HL-60 (cell line): ENCODE measurements at regions not wholly inside any gene's neighbourhood (a gene's known extent, or its start where the extent isn't known, plus 50 kb on each side); places are given as distances from the start of the nearest gene placed in this dataset.

Experiments
- DNase-seq, 2 experiments: peaks; one replicate each; pipeline ENCODE4 v3.0.0-alpha.2; 2010 to 2020; ENCODE audit warnings: low read depth in 1 of 2, low spot score in 1 of 2
- H3K27ac ChIP-seq: fragments of 250-450 bp; sonication (Bioruptor Pico); replicated peaks from 2 replicates; pipeline ENCODE4 v1.5.1; 2020; ENCODE audit warnings: mild to moderate bottlenecking, moderate library complexity
- H3K27me3 ChIP-seq: fragments of 250-450 bp; sonication (Bioruptor Pico); 2 replicates; pipeline ENCODE4 v1.5.1; 2021; ENCODE audit warnings: mild to moderate bottlenecking, moderate library complexity; ENCODE audit not compliant: insufficient read depth, poor library complexity, severe bottlenecking
- H3K4me3 ChIP-seq: replicated peaks from 2 replicates; pipeline ENCODE4 v1.5.1; 2011; ENCODE audit warnings: mild to moderate bottlenecking, control low read depth, low read length; ENCODE audit not compliant: insufficient read depth
- CTCF ChIP-seq: IDR thresholded peaks from one replicate; pipeline ENCODE4 v1.5.1; 2011; ENCODE audit warnings: low read length, control low read depth, inconsistent platforms; ENCODE audit not compliant: insufficient read depth
- GABPA ChIP-seq: IDR thresholded peaks from 2 replicates; pipeline ENCODE4 v1.6.1; 2012; ENCODE audit warnings: low read depth
- POLR2AphosphoS5 ChIP-seq: IDR thresholded peaks from 2 replicates; pipeline ENCODE4 v1.6.1; 2012; ENCODE audit warnings: low read depth
- REST ChIP-seq: IDR thresholded peaks from 2 replicates; pipeline ENCODE4 v1.6.1; 2012; ENCODE audit warnings: low read depth; ENCODE audit not compliant: insufficient replicate concordance
- SPI1 ChIP-seq: IDR thresholded peaks from 2 replicates; pipeline ENCODE4 v1.6.1; 2012; ENCODE audit warnings: low read depth, mild to moderate bottlenecking, borderline replicate concordance

GRCh38 chrX:22810876-22811275 is 188.9 kb upstream of the DDX53 start:
- TF ChIP-seq POLR2AphosphoS5: no peak
- TF ChIP-seq SPI1: no peak
- no peak for TF ChIP-seq GABPA
- no peak for TF ChIP-seq REST
- TF ChIP-seq CTCF: no peak
- H3K27me3 ChIP-seq: no peaks in the 10 kb centered on the region
- H3K4me3 ChIP-seq: no peak overlapping the region
- no peak overlapping the region for H3K27ac ChIP-seq
- DNase-seq: no peak

GRCh38 chrX:22818061-22818460 is 181.7 kb upstream of the DDX53 start:
- Histone ChIP-seq H3K27me3 (no peaks in the 10 kb centered on the region), H3K27ac (no peak overlapping the region), H3K4me3 (no peak overlapping the region)
- no peak for DNase-seq
- TF ChIP-seq CTCF: no peak
- no peak for TF ChIP-seq GABPA
- no peak for TF ChIP-seq REST
- TF ChIP-seq POLR2AphosphoS5: no peak
- no peak for TF ChIP-seq SPI1

- Histone ChIP-seq H3K4me3 (no peak overlapping the region), H3K27ac (no peak overlapping the region)
- no peak for DNase-seq
Observed at GRCh38 chrX:22855693-22856092, 144.1 kb upstream of the DDX53 start.

More at GRCh38 chrX:22855693-22856092, 144.1 kb upstream of the DDX53 start:
- no peaks in the 10 kb centered on the region for H3K27me3 ChIP-seq
- TF ChIP-seq POLR2AphosphoS5 (no peak), REST (no peak), SPI1 (no peak), GABPA (no peak), CTCF (no peak)
